Mesendoderm (in vitro differentiated cells): ENCODE measurements at regions not wholly inside any gene's neighbourhood (a gene's known extent, or its start where the extent isn't known, plus 50 kb on each side); places are given as distances from the start of the nearest gene placed in this dataset.

Experiments
- DNase-seq: peaks from one replicate; pipeline ENCODE4 v3.0.0; 2013
- H2AK5ac ChIP-seq: 2 replicates; pipeline ENCODE4 v1.6.1; 2013; ENCODE audit warnings: low read length, inconsistent platforms
- H2BK120ac ChIP-seq: 2 replicates; pipeline ENCODE4 v1.6.1; 2013; ENCODE audit warnings: low read depth, mild to moderate bottlenecking, low read length, moderate library complexity, mixed read lengths
- H2BK15ac ChIP-seq: replicated peaks from 2 replicates; pipeline ENCODE4 v1.6.1; 2013; ENCODE audit warnings: low read depth, mild to moderate bottlenecking, moderate library complexity
- H2BK5ac ChIP-seq: 2 replicates; pipeline ENCODE4 v1.6.1; 2013; ENCODE audit warnings: low read length, inconsistent platforms
- H3K18ac ChIP-seq: 2 replicates; pipeline ENCODE4 v1.6.1; 2013; ENCODE audit warnings: mild to moderate bottlenecking, low read length, mixed read lengths
- H3K23ac ChIP-seq: one replicate; pipeline ENCODE4 v1.6.1; 2013; ENCODE audit warnings: low read length
- H3K27ac ChIP-seq: 2 replicates; pipeline ENCODE4 v1.5.1; 2013; ENCODE audit warnings: low read depth, mild to moderate bottlenecking, inconsistent platforms, low read length, moderate library complexity
- H3K27me3 ChIP-seq: 2 replicates; pipeline ENCODE4 v1.6.1; 2013; ENCODE audit warnings: low read length, control low read depth, mild to moderate bottlenecking, inconsistent platforms; ENCODE audit not compliant: insufficient read depth, poor library complexity
- H3K36me3 ChIP-seq: 2 replicates; pipeline ENCODE4 v1.6.1; 2013; ENCODE audit warnings: low read length, inconsistent platforms; ENCODE audit not compliant: control insufficient read depth, insufficient read depth
- H3K4ac ChIP-seq: one replicate; pipeline ENCODE4 v1.6.1; 2013; ENCODE audit warnings: low read depth, mild to moderate bottlenecking, low read length, moderate library complexity
- H3K4me1 ChIP-seq: 2 replicates; pipeline ENCODE4 v1.6.1; 2013; ENCODE audit warnings: low read depth, low read length, inconsistent platforms; ENCODE audit not compliant: control insufficient read depth
- H3K4me2 ChIP-seq: 2 replicates; pipeline ENCODE4 v1.6.1; 2013; ENCODE audit warnings: low read length
- H3K4me3 ChIP-seq: 2 replicates; pipeline ENCODE4 v1.5.1; 2013; ENCODE audit warnings: mild to moderate bottlenecking, low read length
- H3K56ac ChIP-seq: one replicate; pipeline ENCODE4 v1.6.1; 2013; ENCODE audit warnings: low read length
- H3K79me1 ChIP-seq: 2 replicates; pipeline ENCODE4 v1.6.1; 2013; ENCODE audit warnings: low read length, inconsistent platforms
- H3K79me2 ChIP-seq: 2 replicates; pipeline ENCODE4 v1.6.1; 2013; ENCODE audit warnings: mild to moderate bottlenecking, low read length; ENCODE audit not compliant: control insufficient read depth, insufficient read depth
- H3K9ac ChIP-seq: 2 replicates; pipeline ENCODE4 v1.6.1; 2013; ENCODE audit warnings: low read length, inconsistent platforms
- H4K5ac ChIP-seq: one replicate; pipeline ENCODE4 v1.6.1; 2013; ENCODE audit warnings: low read length
- H4K8ac ChIP-seq: one replicate; pipeline ENCODE4 v1.6.1; 2013; ENCODE audit warnings: low read depth, mild to moderate bottlenecking, control low read depth, low read length, moderate library complexity
- WGBS: extraction: QIAGEN DNeasy Blood & Tissue Kit; methylation state at CpG from one replicate; pipeline ENCODE4 v1.1.7; 2013; ENCODE audit warnings: low lambda C conversion rate, missing lambda C conversion rate; ENCODE audit not compliant: insufficient coverage; ENCODE audit errors: extremely low coverage; 5-methylcytosine and 5-hydroxymethylcytosine counted together

GRCh38 chr14:86570371-86570770 lies 1040.4 kb downstream of the FLRT2 start:
- H3K27ac ChIP-seq = no peak overlapping the region
- H2BK15ac ChIP-seq = no peak overlapping the region
- no peak overlapping the region for H3K9ac ChIP-seq
- H3K79me1 ChIP-seq = no peaks in the 10 kb centered on the region
- no peaks in the 10 kb centered on the region for H3K27me3 ChIP-seq
- no peak overlapping the region for H3K18ac ChIP-seq
- no peak overlapping the region for H2AK5ac ChIP-seq
- no peak overlapping the region for H3K56ac ChIP-seq
- DNase-seq = no peak
- H3K4ac ChIP-seq = no peak overlapping the region
- H3K4me3 ChIP-seq = no peak overlapping the region
- no peak overlapping the region for H4K8ac ChIP-seq
- H2BK5ac ChIP-seq = no peak overlapping the region
- no peak overlapping the region for H3K4me2 ChIP-seq
- no peaks in the 10 kb centered on the region for H3K36me3 ChIP-seq
- H3K79me2 ChIP-seq = no peaks in the 10 kb centered on the region
- no peak overlapping the region for H2BK120ac ChIP-seq
- no peak overlapping the region for H4K5ac ChIP-seq
- no peak overlapping the region for H3K23ac ChIP-seq
- H3K4me1 ChIP-seq = no peaks in the 10 kb centered on the region

DNA sequence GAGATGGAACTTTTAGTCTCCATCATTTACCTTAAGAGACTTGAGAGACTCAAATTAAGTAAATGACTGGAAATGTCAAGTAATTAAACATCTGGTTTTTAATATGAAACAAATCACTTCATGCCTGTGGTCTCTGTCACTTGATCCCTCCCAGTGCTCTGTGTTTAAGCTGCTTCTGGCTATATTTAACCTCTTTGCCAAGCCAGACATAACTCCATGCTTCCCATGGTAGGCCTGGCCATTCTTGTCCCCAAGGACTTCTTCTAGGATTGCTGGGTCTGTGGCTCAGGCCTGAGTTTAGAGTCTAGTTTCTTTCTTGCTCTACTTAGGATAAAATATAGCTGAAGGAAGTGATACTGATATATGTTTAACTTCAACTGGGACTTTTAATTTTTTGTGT lies 1013.6 kb downstream of the FLRT2 start:
- no peak overlapping the region for H3K4ac ChIP-seq
- no peaks in the 10 kb centered on the region for H3K79me2 ChIP-seq
- H2AK5ac ChIP-seq = no peak overlapping the region
- H3K79me1 ChIP-seq = no peaks in the 10 kb centered on the region
- H2BK15ac ChIP-seq = no peak overlapping the region
- H2BK120ac ChIP-seq = no peak overlapping the region
- no peak overlapping the region for H3K56ac ChIP-seq
- H3K23ac ChIP-seq = no peak overlapping the region
- H3K4me1 ChIP-seq = no peaks in the 10 kb centered on the region
- no peak overlapping the region for H3K4me2 ChIP-seq
- H3K27ac ChIP-seq = no peak overlapping the region
- no peak overlapping the region for H3K4me3 ChIP-seq
- H3K18ac ChIP-seq = no peak overlapping the region
- H3K9ac ChIP-seq = no peak overlapping the region
- no peaks in the 10 kb centered on the region for H3K27me3 ChIP-seq
- no peaks in the 10 kb centered on the region for H3K36me3 ChIP-seq
- no peak overlapping the region for H4K8ac ChIP-seq
- DNase-seq = no peak
- H2BK5ac ChIP-seq = no peak overlapping the region
- no peak overlapping the region for H4K5ac ChIP-seq

GRCh38 chr14:86541972-86542371 lies 1012.0 kb downstream of the FLRT2 start:
- no peaks in the 10 kb centered on the region for H3K36me3 ChIP-seq
- H3K56ac ChIP-seq = no peak overlapping the region
- H3K79me1 ChIP-seq = no peaks in the 10 kb centered on the region
- H3K9ac ChIP-seq = no peak overlapping the region
- H3K4me1 ChIP-seq = no peaks in the 10 kb centered on the region
- no peak overlapping the region for H3K4me3 ChIP-seq
- no peak overlapping the region for H3K4ac ChIP-seq
- H2AK5ac ChIP-seq = no peak overlapping the region
- H2BK15ac ChIP-seq = no peak overlapping the region
- no peak overlapping the region for H3K23ac ChIP-seq
- no peaks in the 10 kb centered on the region for H3K79me2 ChIP-seq
- H3K27me3 ChIP-seq = no peaks in the 10 kb centered on the region
- DNase-seq = no peak
- H2BK120ac ChIP-seq = no peak overlapping the region
- H3K4me2 ChIP-seq = no peak overlapping the region
- no CpG with 5 or more reads among the region's 4 CpGs for WGBS
- no peak overlapping the region for H3K27ac ChIP-seq
- no peak overlapping the region for H4K8ac ChIP-seq
- no peak overlapping the region for H2BK5ac ChIP-seq
- H3K18ac ChIP-seq = no peak overlapping the region
- H4K5ac ChIP-seq = no peak overlapping the region

DNA sequence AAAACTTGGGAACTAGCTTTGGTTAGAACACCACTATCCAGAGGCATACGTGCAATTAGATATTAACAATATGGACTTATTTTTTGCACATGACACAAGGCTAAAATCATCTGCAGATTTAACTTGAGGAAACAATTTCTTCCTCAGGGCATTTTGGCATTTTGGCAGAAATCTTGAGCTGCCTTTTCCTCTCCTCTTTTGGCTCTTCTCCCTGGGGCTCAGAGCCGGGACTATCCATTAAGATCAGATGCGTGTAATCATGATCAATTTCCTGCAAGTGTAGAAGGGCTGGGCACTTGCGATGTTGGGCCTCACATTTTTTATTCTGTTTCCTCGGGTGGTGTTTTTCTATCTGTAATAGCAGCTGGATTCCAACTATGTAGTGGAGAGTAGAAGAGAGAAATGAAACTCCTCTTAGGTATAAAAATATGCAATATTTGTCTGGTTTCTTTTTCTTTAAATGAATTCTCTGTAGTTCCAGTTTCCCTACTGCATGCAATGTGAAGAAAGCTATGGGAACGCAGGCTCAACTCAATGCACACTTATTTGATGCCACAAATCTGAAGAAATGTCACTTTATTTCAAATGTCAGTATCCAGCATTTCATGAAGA lies 1010.8 kb downstream of the FLRT2 start:
- Histone ChIP-seq H3K4me3 (no peak overlapping the region), H3K27ac (no peak overlapping the region), H3K79me2 (no peaks in the 10 kb centered on the region), H3K27me3 (no peaks in the 10 kb centered on the region), H4K5ac (no peak overlapping the region), H2BK15ac (no peak overlapping the region), H2AK5ac (no peak overlapping the region), H3K36me3 (no peaks in the 10 kb centered on the region), H2BK120ac (no peak overlapping the region), H2BK5ac (no peak overlapping the region), H3K79me1 (no peaks in the 10 kb centered on the region), H3K4ac (no peak overlapping the region), H4K8ac (no peak overlapping the region), H3K23ac (no peak overlapping the region), H3K4me1 (no peaks in the 10 kb centered on the region), H3K4me2 (no peak overlapping the region), H3K9ac (no peak overlapping the region), H3K56ac (no peak overlapping the region), H3K18ac (no peak overlapping the region)
- no CpG with 5 or more reads among the region's 6 CpGs for WGBS
- DNase-seq = no peak

GRCh38 chr14:86539361-86540070 lies 1009.6 kb downstream of the FLRT2 start:
- no CpG with 5 or more reads among the region's 2 CpGs for WGBS
- Histone ChIP-seq H2BK120ac (no peak overlapping the region), H2BK15ac (no peak overlapping the region), H3K4me3 (no peak overlapping the region), H3K4me1 (no peaks in the 10 kb centered on the region), H3K18ac (no peak overlapping the region), H3K79me2 (no peaks in the 10 kb centered on the region), H2AK5ac (no peak overlapping the region), H3K56ac (no peak overlapping the region), H3K27me3 (no peaks in the 10 kb centered on the region), H4K5ac (no peak overlapping the region), H3K27ac (no peak overlapping the region), H3K4ac (no peak overlapping the region), H2BK5ac (no peak overlapping the region), H3K23ac (no peak overlapping the region), H3K79me1 (no peaks in the 10 kb centered on the region), H4K8ac (no peak overlapping the region), H3K9ac (no peak overlapping the region), H3K4me2 (no peak overlapping the region), H3K36me3 (no peaks in the 10 kb centered on the region)
- no peak for DNase-seq

DNA sequence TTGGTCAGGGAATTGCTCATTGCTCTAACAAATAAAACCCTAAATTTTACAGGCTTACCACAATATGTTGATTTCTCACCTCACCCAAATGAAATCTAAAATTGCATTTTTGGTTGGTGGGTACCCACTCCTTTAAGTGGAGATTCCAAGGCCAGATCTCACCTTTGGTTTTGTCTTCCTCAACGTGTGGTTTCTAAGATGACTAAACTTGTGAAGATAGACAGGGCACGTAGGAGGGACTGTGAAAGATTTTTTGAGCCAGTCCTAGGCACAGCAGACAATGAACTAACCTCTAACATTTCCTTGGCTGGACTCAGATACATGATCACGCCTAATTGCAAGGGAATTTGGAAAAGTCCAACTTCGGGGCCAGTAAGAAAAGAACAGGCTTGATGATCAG lies 1003.9 kb downstream of the FLRT2 start:
- H3K56ac ChIP-seq = no peak overlapping the region
- H2BK120ac ChIP-seq = no peak overlapping the region
- no peak overlapping the region for H3K9ac ChIP-seq
- no peak overlapping the region for H3K23ac ChIP-seq
- H3K4me2 ChIP-seq = no peak overlapping the region
- H3K4ac ChIP-seq = no peak overlapping the region
- no peak overlapping the region for H3K18ac ChIP-seq
- no peak overlapping the region for H2AK5ac ChIP-seq
- H3K27ac ChIP-seq = no peak overlapping the region
- no peaks in the 10 kb centered on the region for H3K79me2 ChIP-seq
- no peak overlapping the region for H2BK15ac ChIP-seq
- WGBS = no CpG with 5 or more reads among the region's 4 CpGs
- no peak overlapping the region for H4K5ac ChIP-seq
- no peak overlapping the region for H2BK5ac ChIP-seq
- H4K8ac ChIP-seq = no peak overlapping the region
- H3K79me1 ChIP-seq = no peaks in the 10 kb centered on the region
- DNase-seq = no peak
- no peaks in the 10 kb centered on the region for H3K27me3 ChIP-seq
- no peaks in the 10 kb centered on the region for H3K36me3 ChIP-seq
- H3K4me3 ChIP-seq = no peak overlapping the region
- no peaks in the 10 kb centered on the region for H3K4me1 ChIP-seq
